Parathyroid adenoma (tissue), 2 donors: ENCODE measurements at regions not wholly inside any gene's neighbourhood (a gene's known extent, or its start where the extent isn't known, plus 50 kb on each side); places are given as distances from the start of the nearest gene placed in this dataset.

Experiments used
- H2AFZ ChIP-seq: fragments of 300-600 bp; sonication (generic); one replicate; pipeline ENCODE4 v1.7.0; 2017; ENCODE audit warnings: antibody characterized with exemption, mild to moderate bottlenecking
- H3K27ac ChIP-seq: fragments of 300-600 bp; sonication (generic); one replicate; pipeline ENCODE4 v1.7.0; 2017
- H3K27me3 ChIP-seq: fragments of 300-600 bp; sonication (generic); one replicate; pipeline ENCODE4 v1.7.0; 2017; ENCODE audit warnings: low read length; ENCODE audit not compliant: control insufficient read depth, insufficient read depth
- H3K36me3 ChIP-seq: fragments of 300-600 bp; sonication (generic); one replicate; pipeline ENCODE4 v1.7.0; 2017; ENCODE audit warnings: low read length; ENCODE audit not compliant: control insufficient read depth, insufficient read depth
- H3K4me1 ChIP-seq: fragments of 300-600 bp; sonication (generic); one replicate; pipeline ENCODE4 v1.7.0; 2017; ENCODE audit warnings: control low read depth
- H3K4me2 ChIP-seq: fragments of 300-600 bp; sonication (generic); one replicate; pipeline ENCODE4 v1.7.0; 2017; ENCODE audit warnings: low read length
- H3K4me3 ChIP-seq: fragments of 300-600 bp; sonication (generic); one replicate; pipeline ENCODE4 v1.7.0; 2017; ENCODE audit warnings: low read depth, low read length
- H3K79me2 ChIP-seq: fragments of 300-600 bp; sonication (generic); one replicate; pipeline ENCODE4 v1.7.0; 2017; ENCODE audit warnings: control low read depth
- H3K9ac ChIP-seq: fragments of 300-600 bp; sonication (generic); one replicate; pipeline ENCODE4 v1.7.0; 2017; ENCODE audit warnings: mild to moderate bottlenecking
- H3K9me3 ChIP-seq: fragments of 300-600 bp; sonication (generic); one replicate; pipeline ENCODE4 v1.7.0; 2017; ENCODE audit warnings: low read length; ENCODE audit not compliant: control insufficient read depth
- TF ChIP-seq, protein P1 (sequence below): fragments of 300-600 bp; sonication (generic); IDR thresholded peaks from one replicate; pipeline ENCODE4 v1.7.0; 2017; ENCODE audit warnings: antibody characterized with exemption, mild to moderate bottlenecking
- donor health status: primary hyperparathyroidism.

DNA sequence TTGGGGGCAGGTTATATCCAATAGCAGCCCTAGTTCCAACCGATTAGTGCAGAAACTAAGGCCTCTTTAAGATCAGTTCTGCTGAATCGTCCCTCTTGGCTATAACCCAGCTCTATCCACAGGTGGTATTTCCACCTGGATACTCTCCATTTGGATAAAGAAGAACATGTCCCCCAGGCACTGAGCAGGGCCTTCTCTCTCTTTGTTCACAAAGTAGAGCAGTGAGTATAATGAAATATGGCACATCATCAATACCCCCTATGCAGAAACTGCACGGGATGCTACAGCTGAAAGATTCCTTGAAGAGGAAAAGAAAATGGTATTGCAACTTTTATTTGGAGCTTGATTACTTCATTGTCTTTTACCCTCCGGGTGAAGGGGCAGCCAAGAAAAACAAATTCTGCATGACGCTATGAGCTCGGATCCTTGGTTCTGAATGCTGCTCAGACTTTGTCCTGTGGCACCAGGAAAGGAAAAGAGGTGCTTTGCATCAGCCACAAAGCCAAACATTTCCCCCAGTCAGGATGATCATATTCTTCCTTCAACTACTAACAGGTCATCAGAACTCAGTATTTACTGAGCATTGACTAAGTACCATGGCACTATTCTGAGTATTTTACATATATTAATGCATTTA is 399.7 kb downstream of the NPIPA8 start:
- TF ChIP-seq, protein P1, sequence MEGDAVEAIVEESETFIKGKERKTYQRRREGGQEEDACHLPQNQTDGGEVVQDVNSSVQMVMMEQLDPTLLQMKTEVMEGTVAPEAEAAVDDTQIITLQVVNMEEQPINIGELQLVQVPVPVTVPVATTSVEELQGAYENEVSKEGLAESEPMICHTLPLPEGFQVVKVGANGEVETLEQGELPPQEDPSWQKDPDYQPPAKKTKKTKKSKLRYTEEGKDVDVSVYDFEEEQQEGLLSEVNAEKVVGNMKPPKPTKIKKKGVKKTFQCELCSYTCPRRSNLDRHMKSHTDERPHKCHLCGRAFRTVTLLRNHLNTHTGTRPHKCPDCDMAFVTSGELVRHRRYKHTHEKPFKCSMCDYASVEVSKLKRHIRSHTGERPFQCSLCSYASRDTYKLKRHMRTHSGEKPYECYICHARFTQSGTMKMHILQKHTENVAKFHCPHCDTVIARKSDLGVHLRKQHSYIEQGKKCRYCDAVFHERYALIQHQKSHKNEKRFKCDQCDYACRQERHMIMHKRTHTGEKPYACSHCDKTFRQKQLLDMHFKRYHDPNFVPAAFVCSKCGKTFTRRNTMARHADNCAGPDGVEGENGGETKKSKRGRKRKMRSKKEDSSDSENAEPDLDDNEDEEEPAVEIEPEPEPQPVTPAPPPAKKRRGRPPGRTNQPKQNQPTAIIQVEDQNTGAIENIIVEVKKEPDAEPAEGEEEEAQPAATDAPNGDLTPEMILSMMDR = no peak
- H3K79me2 ChIP-seq = no peaks in the 10 kb centered on the region

DNA sequence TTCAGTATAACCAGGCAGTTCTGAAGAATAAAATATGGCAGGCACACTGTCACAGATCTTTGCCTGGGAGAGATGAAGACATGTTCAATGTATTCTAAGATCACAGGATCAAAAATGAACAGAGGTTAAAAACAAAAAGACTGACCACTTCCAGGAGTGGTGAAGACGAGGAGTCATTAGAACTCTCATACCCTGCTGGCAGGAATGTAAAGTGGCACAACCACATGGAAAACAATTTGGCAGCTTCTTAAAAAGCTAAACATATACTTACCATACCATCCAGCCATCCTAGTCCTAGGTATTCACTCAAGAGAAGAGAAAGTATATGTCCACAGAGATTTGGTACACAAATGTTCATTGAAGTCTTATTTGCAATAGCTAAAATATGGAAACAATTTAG is 406.3 kb downstream of the NPIPA8 start:
- Histone ChIP-seq H3K4me2 (no peak overlapping the region), H3K4me3 (no peak overlapping the region), H3K79me2 (no peaks in the 10 kb centered on the region), H3K9ac (no peak overlapping the region), H3K27me3 (no peaks in the 10 kb centered on the region), H3K27ac (no peak overlapping the region), H3K4me1 (no peaks in the 10 kb centered on the region), H3K9me3 (no peaks in the 10 kb centered on the region), H2AFZ (no peak overlapping the region), H3K36me3 (no peaks in the 10 kb centered on the region)
- TF ChIP-seq, protein P1 = no peak

More for the DNA sequence above, 399.7 kb downstream of the NPIPA8 start:
- no peaks in the 10 kb centered on the region for H3K9me3 ChIP-seq
- no peak overlapping the region for H3K4me3 ChIP-seq
- no peak overlapping the region for H3K4me2 ChIP-seq
- no peak overlapping the region for H3K9ac ChIP-seq
- H3K27ac ChIP-seq = no peak overlapping the region
- no peaks in the 10 kb centered on the region for H3K27me3 ChIP-seq
- no peak overlapping the region for H2AFZ ChIP-seq
- H3K36me3 ChIP-seq = no peaks in the 10 kb centered on the region
- H3K4me1 ChIP-seq = no peaks in the 10 kb centered on the region

DNA sequence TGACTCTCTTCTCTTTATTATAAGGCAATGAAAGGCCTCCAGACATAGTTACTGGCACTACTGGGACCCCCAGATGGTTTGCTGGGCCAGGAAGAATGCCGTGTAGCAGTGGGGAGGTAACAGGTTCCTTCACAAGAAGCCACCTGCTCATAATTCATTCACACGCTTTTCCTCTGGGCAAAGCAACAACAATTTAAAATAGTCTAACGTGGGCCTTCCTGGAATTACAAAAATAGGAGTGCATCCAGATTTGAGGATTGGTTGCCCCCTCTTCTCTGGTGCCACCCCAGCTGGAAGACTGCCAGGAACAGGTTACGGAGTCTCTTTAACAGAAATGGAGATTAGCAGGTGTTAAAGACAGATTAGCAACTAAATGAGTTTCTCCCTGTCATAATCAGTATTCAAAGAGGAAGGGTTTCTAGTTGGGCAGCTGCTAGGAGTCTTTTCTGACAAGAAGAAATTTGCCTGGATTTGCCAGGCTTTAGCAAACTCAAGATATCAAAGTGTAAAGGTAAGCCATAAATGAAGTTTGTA is 409.6 kb downstream of the NPIPA8 start:
- Histone ChIP-seq H3K9me3 (no peaks in the 10 kb centered on the region), H3K4me1 (no peaks in the 10 kb centered on the region), H3K9ac (no peak overlapping the region), H3K27me3 (no peaks in the 10 kb centered on the region), H3K36me3 (no peaks in the 10 kb centered on the region), H3K4me2 (no peak overlapping the region), H3K4me3 (no peak overlapping the region), H3K79me2 (no peaks in the 10 kb centered on the region), H3K27ac (no peak overlapping the region), H2AFZ (no peak overlapping the region)
- TF ChIP-seq, protein P1 = no peak

DNA sequence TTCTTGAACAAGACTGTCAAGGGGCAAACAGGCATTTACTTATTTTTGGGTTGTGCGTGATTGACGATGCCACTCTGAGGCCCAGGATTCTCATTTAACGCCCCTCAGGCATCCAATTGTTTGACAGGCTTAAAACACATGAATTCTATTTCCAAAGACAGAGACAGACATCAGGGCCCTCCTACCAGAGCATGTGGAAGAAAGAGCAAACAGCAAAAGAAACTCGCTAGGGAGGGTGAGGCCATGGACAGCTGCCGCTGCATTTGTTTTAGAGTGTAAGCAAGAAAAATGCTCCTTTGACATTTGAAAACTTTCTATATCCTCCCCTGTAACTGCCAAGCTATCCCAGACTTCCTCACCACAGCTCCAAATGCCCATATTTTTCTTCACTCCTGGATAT is 410.1 kb downstream of the NPIPA8 start:
- no peak overlapping the region for H3K4me2 ChIP-seq
- H3K36me3 ChIP-seq = no peaks in the 10 kb centered on the region
- H3K9me3 ChIP-seq = no peaks in the 10 kb centered on the region
- no peaks in the 10 kb centered on the region for H3K79me2 ChIP-seq
- no peaks in the 10 kb centered on the region for H3K27me3 ChIP-seq
- H2AFZ ChIP-seq = no peak overlapping the region
- H3K27ac ChIP-seq = no peak overlapping the region
- TF ChIP-seq, protein P1 = no peak
- H3K4me3 ChIP-seq = no peak overlapping the region
- H3K4me1 ChIP-seq = no peaks in the 10 kb centered on the region
- H3K9ac ChIP-seq = no peak overlapping the region

DNA sequence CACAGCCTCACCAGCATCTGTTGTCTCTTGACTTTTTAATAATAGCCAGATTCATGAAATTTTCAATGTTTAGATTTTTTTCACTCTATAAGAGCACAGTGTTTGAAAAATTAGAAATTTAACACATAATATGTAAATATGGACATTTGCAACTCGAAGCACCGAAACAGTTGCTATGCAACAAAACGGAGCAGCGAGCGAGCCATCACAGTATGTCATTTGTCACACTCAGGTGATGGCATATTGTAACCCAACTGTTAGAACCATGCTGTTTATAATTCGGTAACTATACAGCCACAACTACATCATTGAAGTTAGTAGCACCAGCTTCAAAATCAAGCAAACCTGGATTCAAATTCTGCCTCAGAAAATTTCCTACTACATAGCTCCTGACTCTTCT is 410.8 kb downstream of the NPIPA8 start:
- Histone ChIP-seq H3K27ac (no peak overlapping the region), H3K4me1 (no peaks in the 10 kb centered on the region), H2AFZ (no peak overlapping the region), H3K4me3 (no peak overlapping the region), H3K79me2 (no peaks in the 10 kb centered on the region), H3K9ac (no peak overlapping the region), H3K27me3 (no peaks in the 10 kb centered on the region), H3K36me3 (no peaks in the 10 kb centered on the region), H3K9me3 (no peaks in the 10 kb centered on the region), H3K4me2 (no peak overlapping the region)
- TF ChIP-seq, protein P1 = no peak
